ENCODE measurements at regions not wholly inside any gene's neighbourhood (a gene's known extent, or its start where the extent isn't known, plus 50 kb on each side); places are given as distances from the start of the nearest gene placed in this dataset.

DNA sequence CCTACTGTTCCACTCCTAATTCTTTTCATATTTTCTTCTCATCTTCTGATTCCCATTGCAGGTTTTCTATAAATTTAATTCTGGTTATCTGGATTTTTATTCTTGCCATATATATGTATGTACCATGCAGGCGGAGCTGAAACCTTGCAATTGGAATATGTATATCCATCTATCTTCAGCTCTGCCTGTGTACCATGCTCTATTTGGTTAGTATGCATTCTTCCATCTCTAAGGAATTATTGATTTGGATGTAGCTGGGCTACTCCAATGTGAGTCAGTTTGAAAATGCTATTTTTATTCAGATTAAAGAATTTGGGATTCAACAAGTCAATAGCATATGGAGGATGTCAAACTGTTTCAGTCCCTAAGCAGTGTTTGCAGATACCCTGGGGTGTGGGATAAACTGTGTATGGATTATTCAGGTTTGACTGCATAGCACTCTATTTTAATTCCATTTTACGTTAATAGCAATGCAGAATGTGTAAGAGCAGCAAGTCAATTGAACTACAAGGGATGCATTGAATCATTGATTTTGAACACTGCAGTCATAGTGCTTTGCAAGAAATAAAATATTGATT is 528.1 kb upstream of the FZD8 start:
- ATAC-seq (replicated peaks in 1 of 2) (no peak), DNase-seq (no peak)
- H3K36me3 Mint-ChIP-seq (ENCODE audit: insufficient read depth in 2 of 2) = peaks cover 0 to 2% of the 10 kb centered on the region in 2 donors
- H3K4me3 Mint-ChIP-seq = no peak overlapping the region
- H3K9me3 Mint-ChIP-seq = peaks cover 2 to 6% of the 10 kb centered on the region in 2 donors
- no peak overlapping the region for H3K27ac Mint-ChIP-seq
- no peaks in the 10 kb centered on the region for H3K27me3 Mint-ChIP-seq (ENCODE audit: low read depth)
- no peaks in the 10 kb centered on the region for H3K4me1 Mint-ChIP-seq (ENCODE audit: low read depth)

DNA sequence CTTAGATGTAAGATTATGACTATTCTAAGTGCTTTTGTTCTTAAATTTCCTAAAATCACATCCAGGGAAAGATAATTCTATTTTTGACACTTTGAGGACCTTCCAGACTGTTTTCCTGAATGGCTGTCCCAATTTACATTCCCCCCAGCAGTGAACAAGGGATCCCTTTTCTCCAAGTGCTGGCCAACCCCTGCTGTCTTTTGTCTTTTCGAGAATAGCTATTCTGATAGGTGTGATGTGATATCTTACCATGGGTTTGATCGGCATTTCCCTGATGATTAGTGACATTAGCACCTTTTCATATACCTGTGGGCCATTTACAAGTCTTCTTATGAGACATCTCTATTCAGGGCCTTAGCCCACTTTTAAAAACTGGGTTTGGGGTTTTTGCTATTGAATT is 526.7 kb upstream of the FZD8 start:
- no peak overlapping the region for H3K27ac Mint-ChIP-seq
- peaks cover 0 to 4% of the 10 kb centered on the region in 2 donors for H3K9me3 Mint-ChIP-seq
- ATAC-seq (replicated peaks in 1 of 2) (no peak), DNase-seq (no peak)
- no peaks in the 10 kb centered on the region for H3K4me1 Mint-ChIP-seq (ENCODE audit: low read depth)
- H3K27me3 Mint-ChIP-seq (ENCODE audit: low read depth) = no peaks in the 10 kb centered on the region
- H3K4me3 Mint-ChIP-seq = no peak overlapping the region
- peaks cover 0 to 2% of the 10 kb centered on the region in 2 donors for H3K36me3 Mint-ChIP-seq (ENCODE audit: insufficient read depth in 2 of 2)

DNA sequence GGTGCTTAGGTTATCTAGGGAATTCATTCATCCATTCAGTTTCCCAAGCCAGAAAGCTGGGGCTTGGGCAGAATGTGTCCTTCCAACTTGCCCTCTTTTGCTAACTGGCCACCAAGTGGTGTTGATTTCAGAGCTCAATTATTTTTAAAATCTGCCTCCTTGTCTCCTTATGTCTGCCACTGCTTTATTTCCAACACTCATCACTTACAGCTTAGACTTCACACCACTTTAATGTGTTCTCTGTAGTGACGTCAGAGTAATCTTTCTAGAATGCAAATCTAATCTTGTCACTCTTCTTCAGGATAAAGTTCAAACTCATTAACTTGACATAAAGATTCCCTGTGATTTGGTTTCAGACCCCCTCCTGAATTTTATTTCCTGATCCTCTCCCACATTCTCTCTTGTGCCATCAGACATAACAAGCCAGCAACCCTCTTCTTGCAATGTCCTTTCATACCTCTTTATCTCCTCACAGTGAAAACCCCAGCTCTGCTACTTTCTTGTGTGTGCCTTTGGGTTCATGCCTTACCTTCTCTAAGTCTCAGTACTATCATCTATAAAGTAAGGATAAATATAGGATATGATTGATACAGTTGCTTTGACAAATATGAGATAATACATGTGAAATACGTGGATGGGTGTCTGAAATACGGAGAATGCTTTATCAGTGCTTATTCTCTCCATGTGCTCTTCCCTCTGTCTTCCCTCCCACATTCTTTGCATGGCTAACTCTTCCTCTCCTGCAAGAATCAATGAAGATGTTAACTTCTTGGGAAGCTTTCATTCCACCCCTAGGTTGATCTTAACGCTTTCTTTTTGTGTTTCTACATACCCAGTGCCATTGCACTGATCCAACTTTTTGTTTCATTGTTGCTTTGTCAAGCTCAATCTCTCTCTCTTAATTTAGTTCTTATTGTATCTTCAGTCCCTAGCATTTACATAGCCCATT is 522.7 kb upstream of the FZD8 start:
- DNase-seq (no peak), ATAC-seq (replicated peaks in 1 of 2) (no peak)
- Mint-ChIP-seq H3K36me3 (ENCODE audit: insufficient read depth in 2 of 2) (no peaks in the 10 kb centered on the region), H3K27me3 (ENCODE audit: low read depth) (no peaks in the 10 kb centered on the region), H3K27ac (no peak overlapping the region), H3K9me3 (peaks cover 0 to 4% of the 10 kb centered on the region in 2 donors), H3K4me3 (no peak overlapping the region), H3K4me1 (ENCODE audit: low read depth) (no peaks in the 10 kb centered on the region)

DNA sequence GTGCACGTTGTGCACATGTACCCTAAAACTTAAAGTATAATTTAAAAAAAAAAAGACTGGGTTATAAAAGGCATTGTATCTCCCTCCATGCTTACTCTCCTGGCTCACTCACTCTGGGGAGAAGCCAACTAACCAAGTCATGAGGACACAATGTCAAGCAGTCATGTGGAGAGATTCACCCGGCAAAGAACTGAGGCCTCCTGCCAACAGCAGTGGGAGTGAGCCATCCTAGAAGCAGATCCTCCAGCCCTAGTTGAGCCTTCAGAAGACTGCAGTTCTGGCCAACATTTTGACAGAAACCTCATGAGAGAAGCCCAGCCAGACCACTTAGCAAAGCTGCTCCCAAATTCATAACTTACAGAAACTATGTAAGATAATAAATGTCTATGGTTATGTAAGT is 521.7 kb upstream of the FZD8 start:
- H3K9me3 Mint-ChIP-seq = peaks cover 0 to 4% of the 10 kb centered on the region in 2 donors
- no peaks in the 10 kb centered on the region for H3K4me1 Mint-ChIP-seq (ENCODE audit: low read depth)
- no peak for DNase-seq
- no peak overlapping the region for H3K27ac Mint-ChIP-seq
- no peak for ATAC-seq (replicated peaks in 1 of 2)
- H3K27me3 Mint-ChIP-seq (ENCODE audit: low read depth) = no peaks in the 10 kb centered on the region
- no peak overlapping the region for H3K4me3 Mint-ChIP-seq
- no peaks in the 10 kb centered on the region for H3K36me3 Mint-ChIP-seq (ENCODE audit: insufficient read depth in 2 of 2)

DNA sequence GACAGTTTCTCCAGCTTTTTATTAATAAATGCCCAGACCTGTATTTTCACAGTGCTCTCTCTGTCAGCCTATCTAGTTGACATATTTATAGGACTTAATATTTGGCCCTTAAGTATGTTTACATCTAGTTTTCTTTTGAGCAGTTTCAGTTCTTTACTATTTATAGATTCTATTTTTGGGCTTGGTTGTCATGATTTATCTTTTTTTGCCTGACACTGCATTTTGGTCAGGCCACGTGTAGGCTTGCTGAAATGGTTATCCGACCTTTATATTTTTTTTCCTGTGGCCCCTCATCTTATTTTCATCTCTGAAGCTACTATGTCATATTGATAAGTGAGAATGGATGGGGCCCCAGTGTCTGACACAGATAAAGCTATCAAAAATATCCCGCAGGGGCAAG is 515.4 kb upstream of the FZD8 start:
- no peaks in the 10 kb centered on the region for H3K4me1 Mint-ChIP-seq (ENCODE audit: low read depth)
- ATAC-seq (replicated peaks in 1 of 2) (no peak), DNase-seq (no peak)
- no peaks in the 10 kb centered on the region for H3K27me3 Mint-ChIP-seq (ENCODE audit: low read depth)
- H3K36me3 Mint-ChIP-seq (ENCODE audit: insufficient read depth in 2 of 2) = no peaks in the 10 kb centered on the region
- H3K4me3 Mint-ChIP-seq = no peak overlapping the region
- peaks cover 0 to 2% of the 10 kb centered on the region in 2 donors for H3K9me3 Mint-ChIP-seq
- no peak overlapping the region for H3K27ac Mint-ChIP-seq

DNA sequence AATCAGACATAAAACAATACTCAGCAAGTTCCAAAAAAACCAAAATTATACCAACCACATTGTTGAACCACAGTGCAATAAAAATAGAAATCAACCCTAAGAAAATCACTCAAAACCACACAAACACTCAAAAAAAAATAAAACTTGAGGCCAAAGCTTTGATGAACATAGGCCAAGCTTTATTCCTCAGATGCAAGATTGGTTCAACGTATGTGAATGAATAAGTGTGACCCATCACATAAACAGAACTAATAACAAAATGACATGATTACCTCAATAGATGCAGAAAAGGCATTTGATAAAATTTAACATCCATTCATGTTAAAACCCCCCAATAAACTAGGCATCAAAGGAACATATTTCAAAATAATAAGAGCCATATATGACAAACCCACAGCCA is 506.1 kb upstream of the FZD8 start:
- H3K27me3 Mint-ChIP-seq (ENCODE audit: low read depth) = no peaks in the 10 kb centered on the region
- peaks cover 0 to 1% of the 10 kb centered on the region in 2 donors for H3K36me3 Mint-ChIP-seq (ENCODE audit: insufficient read depth in 2 of 2)
- DNase-seq (no peak), ATAC-seq (replicated peaks in 1 of 2) (no peak)
- H3K27ac Mint-ChIP-seq = no peak overlapping the region
- H3K4me3 Mint-ChIP-seq = no peak overlapping the region
- H3K9me3 Mint-ChIP-seq = peaks cover 3 to 8% of the 10 kb centered on the region in 2 donors
- H3K4me1 Mint-ChIP-seq (ENCODE audit: low read depth) = no peaks in the 10 kb centered on the region

DNA sequence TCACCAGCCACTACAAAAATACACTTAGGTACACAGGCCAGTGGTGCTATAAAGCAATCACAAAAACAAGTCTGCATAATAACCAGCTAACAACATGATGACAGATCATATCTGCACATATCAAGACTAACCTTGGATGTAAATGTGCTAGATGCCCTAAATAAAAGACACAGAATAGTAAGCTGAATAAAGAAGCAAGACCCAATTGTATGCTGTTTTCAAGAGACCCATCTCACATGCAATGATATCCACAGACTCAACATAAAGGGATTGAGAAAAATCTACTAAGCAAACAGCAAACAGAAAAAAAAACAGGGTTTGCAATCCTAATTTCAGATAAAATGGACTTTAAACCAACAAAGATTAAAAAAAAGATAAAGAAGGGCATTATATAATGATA is 505.4 kb upstream of the FZD8 start:
- Mint-ChIP-seq H3K36me3 (ENCODE audit: insufficient read depth in 2 of 2) (peaks cover 0 to 1% of the 10 kb centered on the region in 2 donors), H3K27ac (no peak overlapping the region), H3K9me3 (peaks cover 3 to 8% of the 10 kb centered on the region in 2 donors), H3K4me1 (ENCODE audit: low read depth) (no peaks in the 10 kb centered on the region), H3K27me3 (ENCODE audit: low read depth) (no peaks in the 10 kb centered on the region), H3K4me3 (no peak overlapping the region)
- no peak for ATAC-seq (replicated peaks in 1 of 2)
- no peak for DNase-seq

DNA sequence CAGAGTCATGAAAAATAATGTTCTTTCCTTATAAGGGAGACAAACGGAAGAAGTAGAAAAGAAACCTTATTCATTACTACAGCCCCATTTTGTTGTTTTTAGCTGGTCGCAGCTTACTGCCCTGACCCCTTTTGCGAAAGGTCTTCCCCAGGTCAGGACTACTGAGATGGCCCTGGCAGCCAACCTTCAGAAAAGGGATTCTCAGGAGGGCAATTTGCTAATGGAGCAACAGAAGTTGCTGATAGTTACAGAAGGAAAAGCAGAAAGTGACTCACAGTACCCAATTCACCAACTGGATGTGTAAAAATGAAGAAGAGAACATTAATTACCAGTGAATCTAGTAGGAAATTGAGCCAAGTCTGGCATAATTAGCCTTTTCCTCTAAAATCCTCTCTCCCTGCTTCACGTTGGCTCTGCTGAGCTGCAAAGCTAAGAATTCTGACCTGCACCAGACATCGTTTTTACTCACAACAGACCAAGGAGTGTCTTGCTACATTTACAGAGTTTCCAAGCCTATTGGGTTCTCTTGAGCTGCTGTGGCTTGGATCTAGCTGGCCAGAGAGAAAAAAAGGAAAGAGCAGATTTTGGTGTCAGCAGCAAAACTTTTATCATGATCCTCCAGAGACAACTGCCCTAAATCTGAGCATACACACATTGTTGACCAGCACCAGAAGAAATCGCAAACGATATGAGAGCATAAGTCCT is 499.9 kb upstream of the FZD8 start:
- peaks cover 0 to 2% of the 10 kb centered on the region in 2 donors for H3K36me3 Mint-ChIP-seq (ENCODE audit: insufficient read depth in 2 of 2)
- H3K4me1 Mint-ChIP-seq (ENCODE audit: low read depth) = no peaks in the 10 kb centered on the region
- ATAC-seq (replicated peaks in 1 of 2) = no peak
- H3K27ac Mint-ChIP-seq = no peak overlapping the region
- no peaks in the 10 kb centered on the region for H3K27me3 Mint-ChIP-seq (ENCODE audit: low read depth)
- peaks cover 4 to 7% of the 10 kb centered on the region in 2 donors for H3K9me3 Mint-ChIP-seq
- no peak overlapping the region for H3K4me3 Mint-ChIP-seq
- no peak for DNase-seq

DNA sequence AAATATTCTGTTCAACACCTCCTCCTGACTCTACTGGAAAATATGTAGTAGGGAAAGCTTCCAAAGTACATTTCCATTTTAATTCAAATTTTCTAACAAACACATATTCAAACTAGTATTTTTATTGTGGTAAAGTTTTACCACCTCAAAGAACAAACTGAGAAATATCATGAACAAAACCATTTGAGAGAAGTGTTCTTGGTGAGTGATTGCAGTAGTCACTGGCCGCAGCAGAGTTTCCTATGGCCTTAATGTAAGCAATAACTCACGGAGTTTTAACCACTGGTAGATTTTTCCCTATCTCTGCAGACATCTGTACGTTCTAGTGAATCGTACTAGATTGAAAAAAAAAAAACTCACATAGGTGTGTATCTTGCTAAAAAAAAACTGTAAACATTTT is 487.0 kb upstream of the FZD8 start:
- H3K4me3 Mint-ChIP-seq = no peak overlapping the region
- peaks cover 0 to 2% of the 10 kb centered on the region in 2 donors for H3K9me3 Mint-ChIP-seq
- H3K4me1 Mint-ChIP-seq (ENCODE audit: low read depth) = no peaks in the 10 kb centered on the region
- DNase-seq (no peak), ATAC-seq (replicated peaks in 1 of 2) (no peak)
- no peaks in the 10 kb centered on the region for H3K27me3 Mint-ChIP-seq (ENCODE audit: low read depth)
- no peaks in the 10 kb centered on the region for H3K36me3 Mint-ChIP-seq (ENCODE audit: insufficient read depth in 2 of 2)
- no peak overlapping the region for H3K27ac Mint-ChIP-seq

DNA sequence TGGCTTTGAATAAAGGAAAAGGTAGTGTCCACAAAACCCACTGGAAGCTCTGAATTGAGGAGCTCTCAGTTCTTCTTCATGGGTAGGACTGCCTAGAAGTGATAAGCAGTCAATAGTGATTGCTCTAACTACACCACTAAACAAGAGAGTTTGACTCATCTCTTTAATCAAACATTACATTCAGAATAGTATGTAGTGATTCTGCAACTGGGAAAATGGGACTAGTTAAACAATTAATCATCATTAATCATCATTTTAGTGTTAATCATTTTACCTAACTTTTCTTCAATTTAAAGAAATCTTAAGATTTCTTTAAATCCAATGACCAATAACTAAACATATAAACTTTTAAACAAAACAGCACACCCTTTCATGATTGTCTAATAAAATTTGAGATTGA is 484.0 kb upstream of the FZD8 start:
- no peaks in the 10 kb centered on the region for H3K36me3 Mint-ChIP-seq (ENCODE audit: insufficient read depth in 2 of 2)
- no peaks in the 10 kb centered on the region for H3K4me1 Mint-ChIP-seq (ENCODE audit: low read depth)
- ATAC-seq (replicated peaks in 1 of 2) (no peak), DNase-seq (no peak)
- H3K27me3 Mint-ChIP-seq (ENCODE audit: low read depth) = no peaks in the 10 kb centered on the region
- H3K9me3 Mint-ChIP-seq = peaks cover 2 to 4% of the 10 kb centered on the region in 2 donors
- H3K27ac Mint-ChIP-seq = no peak overlapping the region
- no peak overlapping the region for H3K4me3 Mint-ChIP-seq

DNA sequence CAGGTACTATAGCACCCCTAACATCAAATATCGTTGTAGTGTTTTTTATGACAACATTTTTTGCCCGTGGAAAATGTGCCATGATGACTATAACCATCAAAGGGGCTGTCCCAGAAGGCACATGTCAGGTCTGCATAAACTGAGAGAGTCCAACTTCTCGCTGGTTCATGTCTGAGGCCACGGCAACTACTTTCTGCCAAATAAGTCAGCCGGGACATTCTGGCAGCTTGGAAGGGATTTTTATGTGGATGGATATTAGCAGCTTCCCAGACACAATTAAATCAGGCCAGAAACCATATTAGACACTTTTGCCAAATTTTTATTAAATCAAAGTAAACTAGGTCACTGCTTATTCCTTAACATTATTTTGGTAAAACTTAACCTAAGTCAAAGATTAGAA is 477.4 kb upstream of the FZD8 start:
- Mint-ChIP-seq H3K27ac (no peak overlapping the region), H3K27me3 (ENCODE audit: low read depth) (no peaks in the 10 kb centered on the region), H3K4me3 (no peak overlapping the region), H3K36me3 (ENCODE audit: insufficient read depth in 2 of 2) (no peaks in the 10 kb centered on the region), H3K4me1 (ENCODE audit: low read depth) (no peaks in the 10 kb centered on the region), H3K9me3 (peaks cover 2 to 8% of the 10 kb centered on the region in 2 donors)
- ATAC-seq (replicated peaks in 1 of 2) = no peak
- no peak for DNase-seq

DNA sequence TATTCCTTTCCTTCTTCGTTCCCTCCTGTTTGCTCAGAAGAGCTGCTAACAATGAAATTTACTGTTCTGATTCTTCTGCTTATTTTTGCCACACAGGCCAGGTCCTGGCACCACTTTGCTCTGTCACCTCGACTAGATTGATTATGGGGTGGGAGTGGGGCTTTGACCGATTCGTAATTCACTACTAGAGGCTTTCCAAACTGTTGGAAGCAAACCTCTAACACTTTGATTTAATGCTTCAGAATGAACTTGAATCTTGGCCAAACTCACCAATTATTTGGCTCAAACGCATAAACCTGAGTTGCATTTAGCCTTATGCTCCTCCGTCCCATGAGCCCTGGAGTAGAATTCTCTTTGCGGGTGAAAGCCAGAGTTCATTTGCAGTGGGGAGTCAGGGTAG is 476.2 kb upstream of the FZD8 start:
- Mint-ChIP-seq H3K4me3 (no peak overlapping the region), H3K27me3 (ENCODE audit: low read depth) (no peaks in the 10 kb centered on the region), H3K4me1 (ENCODE audit: low read depth) (no peaks in the 10 kb centered on the region), H3K27ac (no peak overlapping the region), H3K9me3 (peaks cover 4 to 8% of the 10 kb centered on the region in 2 donors), H3K36me3 (ENCODE audit: insufficient read depth in 2 of 2) (no peaks in the 10 kb centered on the region)
- ATAC-seq (replicated peaks in 1 of 2) (no peak), DNase-seq (no peak)

DNA sequence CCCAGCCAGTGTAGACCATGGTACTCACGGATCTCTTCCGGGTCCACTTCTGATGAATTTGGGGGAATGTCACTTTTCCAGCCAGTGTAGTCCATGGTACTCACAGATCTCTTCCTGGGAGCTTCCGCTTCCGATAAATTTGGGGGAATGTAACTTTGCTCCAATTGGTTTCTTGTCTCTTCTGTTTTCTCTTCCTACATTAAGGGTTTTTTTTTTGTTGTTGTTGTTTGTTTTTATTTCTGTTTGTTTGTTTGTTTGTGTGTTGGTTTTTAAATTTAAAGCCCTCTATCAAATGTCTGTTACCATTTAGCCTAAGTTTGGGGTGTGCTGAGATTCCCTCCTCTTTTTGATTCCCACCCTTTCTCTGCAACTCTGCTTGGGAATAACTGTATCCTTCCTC is 475.8 kb upstream of the FZD8 start:
- no peaks in the 10 kb centered on the region for H3K27me3 Mint-ChIP-seq (ENCODE audit: low read depth)
- no peak overlapping the region for H3K4me3 Mint-ChIP-seq
- H3K27ac Mint-ChIP-seq = no peak overlapping the region
- DNase-seq = no peak
- H3K4me1 Mint-ChIP-seq (ENCODE audit: low read depth) = no peaks in the 10 kb centered on the region
- H3K36me3 Mint-ChIP-seq (ENCODE audit: insufficient read depth in 2 of 2) = no peaks in the 10 kb centered on the region
- ATAC-seq (replicated peaks in 1 of 2) = no peak
- H3K9me3 Mint-ChIP-seq = peaks cover 4 to 9% of the 10 kb centered on the region in 2 donors
